ENCODE measurements at regions not wholly inside any gene's neighbourhood (a gene's known extent, or its start where the extent isn't known, plus 50 kb on each side); places are given as distances from the start of the nearest gene placed in this dataset.

GRCh38 chr9:106669835-106670234 lies 193.1 kb upstream of the ZNF462 start:
- TF ChIP-seq, protein P1, sequence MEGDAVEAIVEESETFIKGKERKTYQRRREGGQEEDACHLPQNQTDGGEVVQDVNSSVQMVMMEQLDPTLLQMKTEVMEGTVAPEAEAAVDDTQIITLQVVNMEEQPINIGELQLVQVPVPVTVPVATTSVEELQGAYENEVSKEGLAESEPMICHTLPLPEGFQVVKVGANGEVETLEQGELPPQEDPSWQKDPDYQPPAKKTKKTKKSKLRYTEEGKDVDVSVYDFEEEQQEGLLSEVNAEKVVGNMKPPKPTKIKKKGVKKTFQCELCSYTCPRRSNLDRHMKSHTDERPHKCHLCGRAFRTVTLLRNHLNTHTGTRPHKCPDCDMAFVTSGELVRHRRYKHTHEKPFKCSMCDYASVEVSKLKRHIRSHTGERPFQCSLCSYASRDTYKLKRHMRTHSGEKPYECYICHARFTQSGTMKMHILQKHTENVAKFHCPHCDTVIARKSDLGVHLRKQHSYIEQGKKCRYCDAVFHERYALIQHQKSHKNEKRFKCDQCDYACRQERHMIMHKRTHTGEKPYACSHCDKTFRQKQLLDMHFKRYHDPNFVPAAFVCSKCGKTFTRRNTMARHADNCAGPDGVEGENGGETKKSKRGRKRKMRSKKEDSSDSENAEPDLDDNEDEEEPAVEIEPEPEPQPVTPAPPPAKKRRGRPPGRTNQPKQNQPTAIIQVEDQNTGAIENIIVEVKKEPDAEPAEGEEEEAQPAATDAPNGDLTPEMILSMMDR (IDR thresholded peaks at IDR 0.05): no peak
- no peak for TF ChIP-seq POLR2A (IDR thresholded peaks at IDR 0.05)
